ENCODE measurements at regions not wholly inside any gene's neighbourhood (a gene's known extent, or its start where the extent isn't known, plus 50 kb on each side); places are given as distances from the start of the nearest gene placed in this dataset.

- DNase-seq: no peak
These were observed 200.6 kb downstream of the MAFB start for GRCh38 chr20:40488401-40488800.

DNA sequence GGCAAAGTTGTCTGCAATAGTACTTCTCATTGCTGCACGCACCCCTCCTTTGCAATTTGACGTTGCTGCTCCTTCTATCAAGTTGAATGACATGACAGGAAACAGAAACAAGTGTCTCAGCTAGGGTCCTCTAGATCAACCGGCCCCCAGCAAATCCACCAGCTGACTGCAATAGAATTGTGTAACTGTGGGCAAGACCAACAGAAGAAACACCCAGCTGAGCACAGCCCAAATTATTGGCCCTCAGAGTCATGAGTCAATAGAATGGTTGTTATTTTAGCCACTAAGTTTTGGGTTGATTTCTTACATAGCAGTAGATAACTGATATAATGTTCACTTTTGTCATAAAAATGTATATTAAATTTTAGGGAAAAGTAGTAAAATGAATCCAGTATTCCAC is 202.7 kb downstream of the MAFB start:
- DNase-seq: no peak

- DNase-seq: no peak
These were observed 207.1 kb downstream of the MAFB start for GRCh38 chr20:40481743-40482458.

DNA sequence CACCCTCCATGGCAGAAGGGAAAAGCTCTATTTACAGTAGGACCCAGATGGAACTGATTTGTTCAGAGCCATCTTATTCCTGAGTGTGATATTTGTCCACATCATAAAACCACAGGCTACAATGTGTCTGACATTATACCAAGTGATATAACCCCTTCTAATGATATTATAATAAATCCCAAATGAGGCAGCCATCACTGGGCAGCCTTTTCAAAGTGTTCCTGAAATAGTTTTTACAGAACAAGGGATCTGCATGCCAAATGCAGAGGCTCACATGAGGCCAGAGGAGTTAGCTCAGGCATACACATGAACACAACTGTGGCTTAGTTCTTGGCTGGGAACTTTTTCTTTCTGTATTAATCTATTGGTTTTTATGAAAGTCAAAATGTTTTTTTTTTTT is 207.7 kb downstream of the MAFB start:
- no peak for DNase-seq

DNA sequence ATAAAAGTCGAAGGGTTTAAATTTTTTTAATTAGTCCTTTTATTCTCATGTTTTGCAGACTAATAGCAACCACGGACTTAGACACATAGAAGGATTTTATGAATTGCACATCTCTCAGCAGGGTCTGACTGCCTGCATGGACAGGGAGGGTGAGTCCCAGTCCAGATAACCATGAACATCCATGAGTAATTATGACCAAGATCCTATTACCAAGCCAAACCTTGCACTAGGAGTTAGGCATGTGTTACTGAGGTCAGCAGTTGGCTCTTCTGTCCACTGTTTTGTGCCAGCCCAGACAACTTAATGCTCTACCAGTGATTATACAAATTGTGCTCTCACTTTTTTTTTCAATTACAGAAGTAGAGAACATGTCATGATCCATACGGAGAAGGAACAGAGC is 211.2 kb downstream of the MAFB start:
- DNase-seq: no peak

DNA sequence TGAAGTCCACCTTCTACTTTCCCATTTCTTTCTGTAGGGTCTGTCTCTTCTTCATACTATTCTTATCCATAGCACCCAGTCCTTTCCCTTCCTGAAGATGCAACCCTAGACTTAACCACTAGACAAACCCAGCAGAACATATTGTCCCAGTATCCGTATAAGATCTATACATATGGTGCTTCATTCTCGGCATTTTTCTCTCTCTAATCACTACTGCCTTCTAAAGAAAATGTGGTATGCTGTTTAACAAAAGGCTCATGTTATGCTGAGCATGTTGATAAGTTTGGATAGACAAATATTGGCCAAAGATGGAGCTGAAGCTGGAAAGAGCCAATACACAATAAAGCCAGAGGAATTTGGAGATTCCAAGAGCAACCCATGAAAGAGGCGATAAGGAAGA is 212.6 kb downstream of the MAFB start:
- no peak for DNase-seq

DNA sequence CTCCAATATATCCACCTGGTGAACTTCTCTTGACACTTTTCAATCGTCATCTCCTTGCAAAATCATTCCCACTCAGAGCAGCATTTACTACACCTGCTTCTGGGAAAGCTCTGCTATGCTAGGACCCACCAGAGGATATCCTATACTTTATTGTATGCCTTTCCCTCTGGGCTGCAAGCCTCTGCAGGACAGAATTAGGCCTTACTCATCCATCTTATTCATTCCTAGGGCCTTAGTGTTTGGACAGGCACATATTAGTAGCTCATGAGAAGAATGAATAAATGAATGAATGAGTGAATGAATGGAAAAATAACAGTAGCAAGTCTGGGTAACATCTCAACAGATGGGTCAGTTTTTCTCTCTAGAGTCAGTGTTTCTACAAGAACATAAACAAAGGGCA is 216.1 kb downstream of the MAFB start:
- DNase-seq: no peak

- no peak for DNase-seq
These were observed 217.8 kb downstream of the MAFB start for GRCh38 chr20:40471261-40471629.

GRCh38 chr20:40470445-40471260 is 218.4 kb downstream of the MAFB start:
- DNase-seq: no peak

GRCh38 chr20:40468759-40469158 is 220.3 kb downstream of the MAFB start:
- DNase-seq: no peak

- DNase-seq: no peak
These were observed 221.2 kb downstream of the MAFB start for GRCh38 chr20:40467703-40468411.

DNA sequence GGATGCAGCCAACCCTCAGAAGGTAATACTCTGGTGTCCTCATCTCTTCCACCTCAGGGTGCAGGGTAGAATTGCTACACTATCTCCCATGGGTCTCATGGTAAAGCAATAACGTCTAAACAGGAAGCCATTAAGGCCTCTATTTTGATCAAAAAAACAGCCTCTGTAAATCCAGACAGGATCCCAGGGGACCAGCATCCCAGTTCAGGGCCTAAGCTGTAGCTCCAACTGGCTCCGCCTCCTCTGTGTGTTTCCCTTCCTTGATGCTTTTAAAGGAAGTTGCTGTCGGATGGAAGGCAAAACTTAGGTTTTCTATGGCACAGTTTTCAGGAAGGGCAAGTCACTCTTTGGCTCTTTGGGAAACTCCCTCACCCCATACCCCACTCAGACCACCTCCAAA is 222.0 kb downstream of the MAFB start:
- DNase-seq: no peak

GRCh38 chr20:40464731-40465208 is 224.3 kb downstream of the MAFB start:
- no peak for DNase-seq

DNA sequence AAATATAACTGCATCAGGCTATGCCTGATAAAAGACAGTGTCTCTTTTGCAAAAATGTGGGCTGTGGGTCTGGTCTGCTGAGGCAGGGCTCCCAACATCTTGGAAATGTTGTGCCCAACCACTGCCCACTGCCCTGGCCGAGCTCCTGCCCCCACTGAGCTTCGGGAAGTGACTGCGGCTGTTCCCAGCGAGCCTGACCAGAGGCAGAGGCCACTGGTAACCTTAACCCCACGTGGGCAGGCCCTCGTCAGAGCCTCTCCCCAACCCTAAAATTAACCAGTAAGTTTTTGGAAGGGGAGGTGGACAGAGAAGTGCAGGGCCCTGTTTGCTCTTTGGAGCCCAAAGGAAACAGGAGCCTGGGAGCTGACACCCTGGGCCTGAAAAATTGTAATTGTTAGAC is 225.9 kb downstream of the MAFB start:
- DNase-seq: no peak

GRCh38 chr20:40462566-40462965 is 226.5 kb downstream of the MAFB start:
- DNase-seq: no peak

DNA sequence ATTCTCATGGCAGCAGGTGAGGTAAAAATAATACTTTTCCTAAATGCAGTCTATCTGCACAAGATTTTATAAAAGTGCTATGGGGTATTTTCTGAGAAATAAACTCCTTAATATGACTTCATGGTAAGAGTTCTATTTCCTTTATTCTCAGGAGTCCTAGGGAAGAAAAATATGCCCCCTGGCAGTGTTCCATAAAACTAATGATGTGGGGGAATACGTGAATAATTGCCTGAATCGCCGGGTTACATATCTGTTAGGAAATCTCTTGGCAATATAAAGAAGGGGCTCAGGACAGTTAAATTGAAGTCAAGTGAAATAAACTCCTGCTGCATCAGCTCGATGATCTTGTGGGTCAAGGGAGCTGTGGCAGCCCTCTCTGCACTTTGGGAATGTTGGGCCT is 229.7 kb downstream of the MAFB start:
- no peak for DNase-seq

DNA sequence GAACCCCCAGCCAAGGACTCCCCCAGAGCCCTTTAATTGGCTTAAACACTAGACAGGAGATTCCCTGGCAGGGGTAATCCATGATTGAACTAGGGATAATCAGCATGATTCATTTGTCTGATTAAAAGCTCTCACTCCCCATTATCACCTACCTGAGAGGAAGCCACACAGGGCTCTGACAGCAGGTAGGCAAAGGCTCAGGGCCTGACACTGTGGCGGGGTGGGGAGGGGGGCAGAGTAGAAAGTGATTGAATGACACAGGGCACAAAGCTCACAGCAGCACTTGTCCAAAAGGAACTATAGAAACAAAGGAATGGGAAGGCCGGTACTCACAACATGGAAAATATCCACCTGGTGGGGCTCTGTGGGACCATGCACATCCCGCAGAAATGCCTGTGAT is 231.6 kb downstream of the MAFB start:
- no peak for DNase-seq

DNA sequence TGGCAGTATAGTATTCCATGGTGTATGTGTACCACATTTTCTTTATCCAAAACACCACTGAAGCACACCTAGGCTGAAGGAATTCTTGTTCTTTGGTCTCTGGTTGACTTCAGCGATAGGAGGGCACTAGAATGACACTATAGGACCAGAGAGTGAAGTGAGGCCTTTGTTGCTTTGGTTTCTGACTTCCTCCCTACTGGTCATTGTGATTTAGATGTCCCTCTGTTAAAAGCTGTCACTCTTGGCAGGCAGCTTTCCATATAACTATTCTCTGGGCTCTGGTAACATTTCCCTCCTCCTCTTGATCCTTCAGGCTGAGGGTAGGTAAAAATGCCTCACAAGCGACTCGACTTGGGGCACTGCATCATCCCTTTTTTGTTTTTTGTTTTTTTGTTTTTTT is 236.3 kb downstream of the MAFB start:
- no peak for DNase-seq

GRCh38 chr20:40451552-40451951 is 237.5 kb downstream of the MAFB start:
- no peak for DNase-seq

DNA sequence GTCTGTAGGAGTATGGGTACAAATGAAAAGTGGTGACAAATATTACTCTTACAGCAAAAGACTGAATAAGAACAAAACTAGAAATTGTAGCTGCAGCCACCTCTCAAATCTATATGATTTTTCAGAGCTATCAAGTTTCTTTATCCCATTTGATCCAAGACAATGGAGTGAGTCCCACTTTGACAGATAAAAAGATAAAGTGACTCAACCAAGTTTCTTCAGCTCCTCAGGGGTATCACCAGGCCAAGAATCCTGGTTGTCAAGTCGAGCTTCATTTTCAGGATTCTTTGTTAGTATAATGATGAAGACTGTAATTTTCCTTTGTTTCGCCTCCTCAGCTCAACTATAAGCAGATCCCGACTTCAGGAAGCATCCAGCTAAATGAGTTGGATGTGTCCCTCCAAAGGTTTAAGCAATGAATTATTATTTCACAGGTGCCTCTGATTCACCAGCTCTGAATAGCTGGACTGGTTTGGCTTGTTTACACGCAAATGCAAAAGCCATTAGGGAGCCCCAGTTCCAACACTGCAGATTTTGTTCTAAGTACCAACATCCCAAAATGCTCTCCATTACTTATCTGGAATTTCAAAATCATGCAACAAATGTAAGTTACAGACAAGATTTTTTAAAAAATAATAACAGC is 238.9 kb downstream of the MAFB start:
- no peak for DNase-seq

- DNase-seq: no peak
These were observed 239.8 kb downstream of the MAFB start for GRCh38 chr20:40449144-40449690.

DNA sequence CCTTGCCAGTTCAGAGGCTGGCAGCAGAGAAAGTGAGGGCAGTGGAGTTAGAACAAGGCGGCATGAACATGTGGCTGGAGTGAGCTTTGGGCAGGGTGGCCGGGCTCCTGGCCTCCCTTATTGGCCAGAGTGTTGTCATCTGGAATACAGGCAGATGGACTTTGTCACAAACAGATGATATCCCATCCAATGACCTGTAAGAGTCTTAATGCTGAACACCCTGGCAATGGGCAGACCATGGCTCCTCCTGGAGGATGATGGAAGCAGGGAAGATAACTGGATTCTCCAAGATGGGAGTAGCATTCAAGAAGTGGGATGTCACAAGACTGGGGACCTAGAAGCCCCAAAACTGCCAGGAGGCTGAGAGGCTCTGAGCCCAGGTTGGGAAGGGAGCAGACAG is 242.1 kb downstream of the MAFB start:
- DNase-seq: no peak

DNA sequence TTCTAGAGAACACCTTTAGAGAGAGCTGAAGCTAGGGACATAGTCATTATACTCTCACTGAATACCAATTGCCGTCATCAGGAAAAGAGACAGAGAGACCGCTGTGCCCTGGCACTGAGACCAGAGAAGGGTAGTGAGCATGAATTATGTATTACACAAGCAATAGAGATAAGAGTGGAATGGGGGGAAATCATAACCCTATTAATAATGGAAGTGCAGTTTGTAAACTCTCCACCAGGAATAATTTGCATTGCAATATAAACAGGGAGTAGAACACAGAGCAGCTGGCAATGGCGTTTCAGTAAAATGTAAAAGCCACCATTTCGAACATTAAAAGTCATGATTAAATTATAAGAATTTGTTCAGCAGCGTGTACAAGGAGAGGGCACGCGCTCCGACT is 244.5 kb downstream of the MAFB start:
- no peak for DNase-seq
